ENCODE measurements at regions not wholly inside any gene's neighbourhood (a gene's known extent, or its start where the extent isn't known, plus 50 kb on each side); places are given as distances from the start of the nearest gene placed in this dataset.
A peak's percentile ranks its signal among the peaks of the same experiment; 100 is the strongest.

GRCh38 chr3:167876620-167877281, 141.2 kb downstream of the SERPINI1 start:
- Histone ChIP-seq H2AFZ (ENCODE audit: insufficient read depth, low read depth, low read length, poor library complexity, severe bottlenecking) (no peak overlapping the region), H3K27me3 (ENCODE audit: control insufficient read depth in 2 of 2, insufficient read depth in 2 of 2, low read length in 2 of 2) (no peaks in the 10 kb centered on the region), H3K9me3 (replicated peaks in 1 of 2; ENCODE audit: control insufficient read depth in 1 of 2, insufficient read depth in 1 of 2, low read length in 2 of 2) (no peaks in the 10 kb centered on the region), H3K27ac (ENCODE audit: low read depth in 1 of 2, low read length in 2 of 2) (no peak overlapping the region), H3K9ac (ENCODE audit: insufficient read depth, low read length, poor library complexity, severe bottlenecking) (no peak overlapping the region), H4K20me1 (ENCODE audit: insufficient read depth, low read length) (no peaks in the 10 kb centered on the region), H3K4me2 (replicated peaks; ENCODE audit: extremely low read depth, low read length, poor library complexity, severe bottlenecking) (no peak overlapping the region), H3K79me2 (ENCODE audit: insufficient read depth, low read length) (no peaks in the 10 kb centered on the region), H3K4me1 (ENCODE audit: control insufficient read depth in 1 of 2, insufficient read depth in 2 of 2, low read length in 2 of 2) (peaks cover 6% of the 10 kb centered on the region in 2 donors), H3K36me3 (replicated peaks in 1 of 2; ENCODE audit: control insufficient read depth in 1 of 2, insufficient read depth in 2 of 2, low read length in 2 of 2) (no peaks in the 10 kb centered on the region), H3K4me3 (replicated peaks in 1 of 3; ENCODE audit: low read depth in 2 of 3, low read length in 3 of 3) (no peak overlapping the region)
- intact Hi-C loops (cut with micrococcal nuclease): no loop called here
- Mint-ChIP-seq H3K36me3 (no peaks in the 10 kb centered on the region), H3K4me1 (peaks cover 12% of the 10 kb centered on the region), H3K4me3 (no peak overlapping the region), H3K9me3 (no peaks in the 10 kb centered on the region), H3K27me3 (ENCODE audit: low read depth in 3 of 3) (no peaks in the 10 kb centered on the region), H3K27ac (peak overlapping the region in 1 of 7 donors; percentile 66)
- no peak for TF ChIP-seq CTCF (IDR thresholded peaks at IDR 0.05)
- no CpG with 5 or more reads among the region's 3 CpGs for WGBS (ENCODE audit: insufficient coverage)
- DNase-seq: peak in 1 of 3 donors; percentile 29
